GM18861 (cell line): ENCODE measurements at regions not wholly inside any gene's neighbourhood (a gene's known extent, or its start where the extent isn't known, plus 50 kb on each side); places are given as distances from the start of the nearest gene placed in this dataset.

Source experiments
- ATAC-seq: cut with Tn5 transposase; IDR thresholded peaks from one replicate; pipeline ENCODE4 v1.9.1; 2021; ENCODE audit not compliant: unreplicated experiment

- no peak for ATAC-seq
Observed at GRCh38 chr1:234667600-234668576, 57.9 kb upstream of the IRF2BP2 start.

GRCh38 chr1:234666761-234667160 is 56.8 kb upstream of the IRF2BP2 start:
- no peak for ATAC-seq

DNA sequence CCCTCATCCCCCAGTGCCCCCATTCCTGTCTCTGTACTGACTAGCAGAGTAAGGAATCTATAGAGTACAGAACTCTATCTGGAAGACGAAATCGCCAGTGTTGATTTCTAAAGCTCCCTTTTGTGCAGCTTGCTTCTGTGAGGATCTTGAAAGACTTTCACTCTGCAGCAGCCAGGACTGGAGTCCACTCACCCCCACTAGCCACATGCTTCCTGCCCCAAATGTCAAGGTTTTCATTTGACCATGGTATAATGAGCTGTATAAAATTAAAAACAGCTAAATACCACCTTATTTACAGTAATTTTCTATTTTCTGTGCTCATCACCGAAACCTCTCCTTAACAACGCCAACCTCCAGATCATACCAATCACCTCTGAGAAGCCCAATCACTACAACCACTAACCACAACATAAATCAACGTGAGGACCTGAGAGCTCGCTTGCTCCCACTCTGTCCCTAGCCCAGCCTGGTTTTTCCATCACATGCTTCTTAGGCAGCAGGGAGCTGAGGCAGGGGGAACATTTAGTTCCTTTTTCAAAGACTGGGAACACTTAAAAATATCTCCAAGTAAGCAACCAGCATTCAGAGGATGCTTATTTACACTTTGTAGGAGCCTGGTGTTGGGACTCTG is 56.1 kb upstream of the IRF2BP2 start:
- ATAC-seq, result no peak

DNA sequence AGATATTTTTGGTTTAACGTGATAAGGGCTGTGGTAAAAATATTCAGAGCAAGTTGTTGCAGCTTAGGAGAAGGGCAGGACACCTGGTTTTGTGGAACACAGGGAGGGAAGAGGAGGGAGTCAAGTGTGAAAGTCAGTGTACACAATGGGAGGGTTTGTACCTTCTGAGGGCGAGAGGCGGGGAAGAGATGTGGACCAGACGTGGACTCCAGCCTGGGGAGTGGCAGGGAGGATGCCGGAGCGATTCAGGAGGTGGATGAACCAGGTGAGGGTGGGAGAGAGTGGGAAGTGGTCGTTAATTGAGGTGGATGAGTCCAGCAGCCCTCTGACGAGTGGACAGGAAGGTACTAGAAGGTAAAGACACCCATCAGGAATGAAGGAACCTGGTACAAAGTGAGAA is 52.2 kb upstream of the IRF2BP2 start:
- ATAC-seq, result no peak

DNA sequence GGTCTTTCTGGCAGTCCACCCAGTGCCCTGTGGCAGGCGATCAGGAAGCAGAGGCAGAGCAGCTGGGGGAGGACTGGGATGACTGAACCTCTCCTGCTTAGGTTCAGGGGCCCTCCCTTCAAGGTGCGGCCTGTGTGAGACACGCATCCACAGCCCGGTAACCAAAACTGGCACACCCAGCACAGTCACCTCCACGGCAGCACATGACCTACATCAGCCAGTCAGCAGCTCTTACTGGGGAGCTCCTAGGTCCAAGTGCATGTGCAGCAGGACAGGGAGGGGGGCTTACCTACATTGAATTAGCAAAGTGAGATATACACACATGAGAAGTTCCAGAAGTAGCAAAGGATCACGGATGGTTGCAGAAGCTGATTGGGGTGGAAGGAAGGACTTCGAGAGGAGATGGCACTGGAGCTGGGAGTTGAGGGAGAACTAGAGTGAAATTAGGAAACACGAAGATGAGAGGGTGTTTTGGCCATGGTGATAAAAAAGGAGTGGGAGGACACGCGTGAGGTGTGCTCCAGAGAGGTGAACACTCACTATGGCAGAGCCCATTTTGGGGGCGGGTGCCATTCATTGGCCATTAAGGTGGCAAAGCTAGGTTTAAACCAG is 51.4 kb upstream of the IRF2BP2 start:
- ATAC-seq, result no peak

GRCh38 chr1:234660536-234661316 is 50.7 kb upstream of the IRF2BP2 start:
- ATAC-seq, result no peak
